ENCODE measurements at regions not wholly inside any gene's neighbourhood (a gene's known extent, or its start where the extent isn't known, plus 50 kb on each side); places are given as distances from the start of the nearest gene placed in this dataset.

DNA sequence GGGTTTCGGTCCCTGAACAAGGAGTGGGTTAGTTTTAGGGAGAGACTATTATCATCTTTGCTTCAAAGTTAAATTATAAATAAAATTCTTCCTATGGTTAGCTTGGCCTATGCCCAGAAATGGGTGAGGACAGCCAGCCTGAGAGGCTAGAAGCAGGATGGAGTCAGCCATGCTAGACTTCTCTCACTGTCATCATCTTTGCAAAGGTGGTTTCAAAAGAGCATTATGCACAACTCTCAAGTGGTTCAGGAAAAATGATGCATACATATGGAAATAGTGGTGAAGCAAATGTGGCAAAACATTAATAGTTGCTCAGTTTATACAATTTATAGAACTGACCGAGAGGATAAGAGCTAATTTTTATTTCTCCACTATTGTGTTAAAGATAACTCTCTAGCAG lies 124.3 kb upstream of the FOXN2 start:
- Mint-ChIP-seq H3K4me3 (ENCODE audit: unreplicated experiment) (no peak overlapping the region), H3K9me3 (ENCODE audit: unreplicated experiment) (no peaks in the 10 kb centered on the region), H3K27me3 (ENCODE audit: insufficient read depth, unreplicated experiment) (no peaks in the 10 kb centered on the region), H3K36me3 (ENCODE audit: insufficient read depth, unreplicated experiment) (no peaks in the 10 kb centered on the region), H3K4me1 (ENCODE audit: insufficient read depth, unreplicated experiment) (no peaks in the 10 kb centered on the region), H3K27ac (ENCODE audit: low read depth, unreplicated experiment) (no peak overlapping the region)
- POLR2A ChIA-PET, result no interaction called here
- CTCF ChIA-PET, result no interaction called here
- no peak for TF ChIP-seq CTCF (IDR thresholded peaks at IDR 0.05; ENCODE audit: unreplicated experiment)
- BruUV-seq (replicated peaks), result no TSS peak
- DNase-seq (ENCODE audit: unreplicated experiment), result no peak
- intact Hi-C loops (cut with micrococcal nuclease), result no loop called here

- no peaks in the 10 kb centered on the region for H3K9me3 Mint-ChIP-seq (ENCODE audit: unreplicated experiment)
- POLR2A ChIA-PET, result no interaction called here
- intact Hi-C loops (cut with micrococcal nuclease), result no loop called here
- no peak overlapping the region for H3K4me3 Mint-ChIP-seq (ENCODE audit: unreplicated experiment)
- no peaks in the 10 kb centered on the region for H3K36me3 Mint-ChIP-seq (ENCODE audit: insufficient read depth, unreplicated experiment)
- no peak for TF ChIP-seq CTCF (IDR thresholded peaks at IDR 0.05; ENCODE audit: unreplicated experiment)
- no TSS peak for BruUV-seq (replicated peaks)
- CTCF ChIA-PET, result no interaction called here
- no peaks in the 10 kb centered on the region for H3K27me3 Mint-ChIP-seq (ENCODE audit: insufficient read depth, unreplicated experiment)
- no peak for DNase-seq (ENCODE audit: unreplicated experiment)
- no peak overlapping the region for H3K27ac Mint-ChIP-seq (ENCODE audit: low read depth, unreplicated experiment)
- peaks cover 14% of the 10 kb centered on the region for H3K4me1 Mint-ChIP-seq (ENCODE audit: insufficient read depth, unreplicated experiment)
Measured at GRCh38 chr2:48194641-48195040, 119.8 kb upstream of the FOXN2 start.

DNA sequence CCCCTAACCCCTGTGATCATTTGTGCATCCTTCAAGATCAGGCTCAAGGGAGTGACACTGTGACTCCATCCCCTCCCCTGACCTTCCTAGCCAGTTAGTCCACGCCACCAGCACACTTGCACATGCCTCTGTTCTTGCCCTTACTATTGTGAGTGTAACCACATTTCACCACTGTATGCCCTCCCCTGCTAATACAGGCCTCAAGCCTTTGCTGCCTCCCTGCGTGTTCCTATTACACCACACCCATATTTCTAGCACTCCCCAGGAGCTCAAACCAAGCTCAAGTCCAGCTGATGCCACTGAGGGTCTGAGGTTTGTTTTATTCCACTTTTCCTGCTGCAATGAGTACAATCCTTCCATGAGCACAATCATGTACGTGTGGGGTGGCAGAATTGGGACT lies 119.3 kb upstream of the FOXN2 start:
- Mint-ChIP-seq H3K4me1 (ENCODE audit: insufficient read depth, unreplicated experiment) (peaks cover 14% of the 10 kb centered on the region), H3K9me3 (ENCODE audit: unreplicated experiment) (no peaks in the 10 kb centered on the region), H3K27ac (ENCODE audit: low read depth, unreplicated experiment) (no peak overlapping the region), H3K27me3 (ENCODE audit: insufficient read depth, unreplicated experiment) (no peaks in the 10 kb centered on the region), H3K36me3 (ENCODE audit: insufficient read depth, unreplicated experiment) (no peaks in the 10 kb centered on the region), H3K4me3 (ENCODE audit: unreplicated experiment) (no peak overlapping the region)
- ChIA-PET POLR2A (no interaction called here), CTCF (no interaction called here)
- TF ChIP-seq CTCF (IDR thresholded peaks at IDR 0.05; ENCODE audit: unreplicated experiment), result no peak
- no TSS peak for BruUV-seq (replicated peaks)
- DNase-seq (ENCODE audit: unreplicated experiment), result no peak
- intact Hi-C loops (cut with micrococcal nuclease), result no loop called here

DNA sequence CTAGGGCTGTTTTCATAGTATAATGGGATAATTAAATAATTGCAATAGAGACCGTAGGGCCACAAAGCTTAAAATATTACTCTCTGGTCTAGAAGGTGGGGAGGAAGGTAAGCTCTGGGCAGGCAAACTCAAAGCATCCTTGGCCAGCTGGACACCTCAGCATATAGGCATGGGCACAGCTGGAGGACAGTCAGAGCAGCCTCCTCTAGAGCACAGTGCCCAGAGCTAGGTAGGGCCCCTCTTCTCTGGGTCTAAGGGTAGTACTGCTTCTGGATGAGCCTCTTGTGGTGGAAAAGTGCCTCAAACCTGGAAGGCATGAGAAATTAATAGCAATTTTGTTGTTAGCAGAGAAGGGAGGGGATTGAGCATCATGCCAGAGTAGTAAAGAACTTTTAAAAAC lies 116.9 kb upstream of the FOXN2 start:
- no TSS peak for BruUV-seq (replicated peaks)
- no peaks in the 10 kb centered on the region for H3K9me3 Mint-ChIP-seq (ENCODE audit: unreplicated experiment)
- H3K27ac Mint-ChIP-seq (ENCODE audit: low read depth, unreplicated experiment), result no peak overlapping the region
- H3K4me1 Mint-ChIP-seq (ENCODE audit: insufficient read depth, unreplicated experiment), result peaks cover 14% of the 10 kb centered on the region
- no peak for DNase-seq (ENCODE audit: unreplicated experiment)
- no peak for TF ChIP-seq CTCF (IDR thresholded peaks at IDR 0.05; ENCODE audit: unreplicated experiment)
- no peak overlapping the region for H3K4me3 Mint-ChIP-seq (ENCODE audit: unreplicated experiment)
- CTCF ChIA-PET, result interaction anchor here (0.7 kb wide), 1 partner anchor 236 kb away, joined by 3 read pairs; no protein-coding TSS in a partner anchor
- POLR2A ChIA-PET, result no interaction called here
- no peaks in the 10 kb centered on the region for H3K27me3 Mint-ChIP-seq (ENCODE audit: insufficient read depth, unreplicated experiment)
- H3K36me3 Mint-ChIP-seq (ENCODE audit: insufficient read depth, unreplicated experiment), result no peaks in the 10 kb centered on the region
- intact Hi-C loops (cut with micrococcal nuclease), result no loop called here

Measured in MCF 10A (cell line).